GM18867 (cell line): ENCODE measurements at regions not wholly inside any gene's neighbourhood (a gene's known extent, or its start where the extent isn't known, plus 50 kb on each side); places are given as distances from the start of the nearest gene placed in this dataset.
A peak's percentile ranks its signal among the peaks of the same experiment; 100 is the strongest.

ENCODE experiments used
- ATAC-seq: cut with Tn5 transposase; IDR thresholded peaks from one replicate; pipeline ENCODE4 v1.9.1; 2021; ENCODE audit warnings: mild to moderate bottlenecking, moderate library complexity; ENCODE audit not compliant: unreplicated experiment

DNA sequence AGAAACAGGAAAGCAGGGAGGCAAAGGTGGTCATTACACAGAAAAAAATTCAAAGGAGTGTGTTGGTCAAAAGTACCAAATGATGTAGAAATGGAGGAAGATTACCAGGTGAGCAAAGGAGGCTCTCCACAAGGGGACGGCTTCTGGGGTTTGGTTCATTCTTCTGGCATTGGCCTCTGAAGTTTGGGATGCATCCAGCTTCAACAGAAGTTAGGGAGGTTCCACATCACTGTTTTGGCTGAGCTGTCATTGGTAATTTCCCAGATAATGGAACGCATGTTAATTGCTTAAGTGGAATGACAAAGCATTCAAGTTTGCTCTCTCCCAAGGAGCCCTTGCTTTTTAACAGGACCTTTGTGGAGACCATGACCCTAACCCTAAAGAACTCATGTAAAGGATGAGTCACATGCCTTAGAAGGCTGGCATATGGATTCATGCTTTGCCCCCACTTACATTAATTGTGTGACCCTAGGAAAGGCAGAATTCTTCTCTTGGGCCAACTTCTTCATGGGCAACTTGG is 398.6 kb downstream of the GPAM start:
- no peak for ATAC-seq

GRCh38 chr10:111785921-111786320 is 397.6 kb downstream of the GPAM start:
- ATAC-seq: no peak

DNA sequence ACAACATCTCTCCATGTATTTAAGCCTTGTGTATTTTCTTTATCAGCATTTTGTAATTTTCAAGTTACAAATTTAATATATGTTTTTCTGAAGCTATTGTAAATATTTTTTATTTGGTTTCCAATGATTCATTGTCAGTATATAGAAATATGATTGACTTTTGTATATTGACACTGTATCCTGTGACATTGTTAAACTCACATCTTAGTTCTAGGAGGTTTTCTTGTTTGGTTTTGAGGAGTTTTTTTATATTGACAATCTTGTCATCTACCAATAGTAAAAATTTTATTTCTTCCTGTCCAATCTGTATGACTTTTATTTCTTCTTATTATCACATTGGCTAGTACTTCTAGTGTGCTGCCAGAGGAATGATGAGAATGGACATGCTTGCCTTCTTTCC is 393.7 kb downstream of the GPAM start:
- no peak for ATAC-seq

DNA sequence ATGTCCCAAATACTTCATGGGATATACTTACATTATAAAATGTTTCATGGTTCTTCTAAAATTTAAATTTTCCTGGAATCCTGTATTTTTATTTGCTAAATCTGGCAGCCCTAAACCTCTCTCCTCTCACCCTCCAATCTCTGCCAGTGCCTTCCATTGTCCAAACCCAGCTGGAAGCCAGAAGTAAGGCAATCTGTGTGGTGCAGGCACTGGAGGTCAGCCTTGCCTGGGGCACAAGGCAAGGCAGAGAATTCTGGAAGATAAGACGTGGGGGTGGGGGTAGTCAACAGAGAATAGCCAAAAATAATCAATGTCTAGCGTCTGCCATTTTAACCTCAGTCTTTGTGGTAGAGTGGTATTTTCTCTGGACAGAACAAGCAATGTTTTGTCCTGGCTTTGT is 381.7 kb downstream of the GPAM start:
- no peak for ATAC-seq

- ATAC-seq: no peak
These were observed 378.8 kb downstream of the GPAM start for GRCh38 chr10:111804781-111805180.

- ATAC-seq: no peak
These were observed 372.0 kb downstream of the GPAM start for GRCh38 chr10:111811517-111811916.

DNA sequence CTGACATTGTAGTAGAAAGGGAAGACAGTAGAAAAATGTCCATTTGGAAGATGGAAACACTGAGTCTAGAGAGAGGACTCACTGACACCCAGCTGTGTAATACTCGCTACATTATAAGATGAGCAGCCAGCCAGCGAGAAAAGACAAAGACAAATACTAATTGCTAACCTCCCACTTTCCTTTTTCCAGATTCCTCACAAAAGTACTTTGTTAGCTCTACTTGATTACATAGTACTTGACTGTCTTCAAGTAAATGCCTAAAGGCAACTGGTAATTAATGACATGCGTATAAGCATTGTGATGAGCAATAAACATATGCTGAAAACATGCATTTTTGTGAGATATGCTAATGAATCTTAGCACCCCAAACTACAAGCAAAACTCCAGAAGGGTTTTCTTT is 363.1 kb downstream of the GPAM start:
- ATAC-seq: no peak

GRCh38 chr10:111821871-111822270 is 361.7 kb downstream of the GPAM start:
- ATAC-seq: no peak

DNA sequence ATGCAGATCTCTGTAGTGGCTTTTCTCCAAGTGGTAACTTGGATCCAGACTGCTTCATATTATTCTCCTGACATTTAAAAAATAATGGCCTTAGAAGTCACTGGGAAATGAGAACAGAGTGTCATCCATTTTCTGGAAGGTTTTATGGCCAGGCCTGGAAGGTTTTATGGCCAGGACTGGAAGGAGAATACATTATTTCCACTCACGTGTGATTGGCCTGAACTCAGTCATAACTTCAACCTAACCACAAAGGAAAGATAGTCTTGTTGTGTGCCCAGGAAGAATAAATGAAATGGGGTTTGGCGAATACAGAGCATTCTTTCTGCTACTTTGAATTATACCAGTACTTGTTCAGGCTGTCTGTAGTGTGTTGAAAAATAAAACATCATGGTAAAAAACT is 360.9 kb downstream of the GPAM start:
- no peak for ATAC-seq

DNA sequence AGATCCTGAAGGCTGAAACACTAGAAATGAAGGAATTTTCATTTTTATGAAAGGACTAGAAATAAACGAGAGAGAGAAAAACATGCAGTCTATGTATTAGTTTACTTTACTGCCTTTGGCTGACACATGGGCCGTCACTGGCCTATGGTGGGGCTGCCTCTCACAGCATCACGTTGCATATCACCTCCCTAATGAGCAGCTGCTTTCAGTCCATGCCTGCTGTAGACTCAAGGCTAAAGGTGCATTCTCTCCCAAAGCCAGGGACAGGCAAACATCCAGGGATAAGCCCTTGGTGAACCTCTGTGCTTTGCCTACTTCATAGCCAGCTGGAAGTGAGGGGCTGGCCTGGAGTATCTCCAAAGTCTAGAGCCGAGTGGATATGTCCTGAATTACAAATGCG is 359.4 kb downstream of the GPAM start:
- no peak for ATAC-seq

GRCh38 chr10:111830359-111830758 is 353.2 kb downstream of the GPAM start:
- ATAC-seq: no peak

- ATAC-seq: no peak
These were observed 352.5 kb downstream of the GPAM start for GRCh38 chr10:111831058-111831457.

- no peak for ATAC-seq
These were observed 350.3 kb downstream of the GPAM start for GRCh38 chr10:111833251-111833650.

- ATAC-seq: no peak
These were observed 348.0 kb downstream of the GPAM start for GRCh38 chr10:111835574-111835973.

DNA sequence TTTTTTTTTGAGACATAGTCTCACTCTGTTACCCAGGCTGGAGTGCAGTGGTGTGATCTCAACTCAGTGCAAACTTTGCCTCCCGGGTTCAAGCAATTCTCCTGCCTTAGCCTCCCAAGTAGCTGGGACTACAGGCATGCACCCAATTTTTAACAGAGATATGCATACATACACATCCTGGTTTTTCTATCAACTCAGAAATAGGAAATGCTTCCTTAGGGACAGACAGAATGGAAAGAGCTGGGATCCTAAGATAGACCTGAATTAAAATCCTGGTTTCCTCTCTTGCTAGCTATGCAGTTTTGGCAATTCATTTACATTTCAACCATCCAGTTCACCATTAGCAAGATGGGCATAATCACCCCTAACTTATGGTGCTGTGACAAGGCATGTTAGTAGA is 347.5 kb downstream of the GPAM start:
- no peak for ATAC-seq

- no peak for ATAC-seq
These were observed 347.0 kb downstream of the GPAM start for GRCh38 chr10:111836571-111836970.

DNA sequence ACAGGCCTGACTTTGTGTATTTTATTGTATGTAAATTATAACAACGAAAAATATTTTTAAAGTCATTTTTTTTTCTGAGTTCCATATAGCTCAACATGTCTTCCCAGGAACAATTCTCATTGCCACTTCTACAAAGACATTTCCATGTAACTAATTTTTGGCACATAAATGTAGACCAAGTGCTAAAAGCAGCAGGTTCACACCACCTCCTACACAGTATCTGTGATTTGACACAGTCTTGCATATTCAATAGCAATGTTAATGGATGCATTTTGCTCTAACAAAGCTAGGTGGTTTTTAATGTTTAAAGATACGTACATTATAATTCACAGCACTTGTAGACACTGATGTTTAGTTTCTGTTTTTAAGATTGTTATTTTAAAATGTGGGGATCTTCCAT is 346.5 kb downstream of the GPAM start:
- ATAC-seq: no peak

- ATAC-seq: no peak
These were observed 345.6 kb downstream of the GPAM start for GRCh38 chr10:111837985-111838384.

DNA sequence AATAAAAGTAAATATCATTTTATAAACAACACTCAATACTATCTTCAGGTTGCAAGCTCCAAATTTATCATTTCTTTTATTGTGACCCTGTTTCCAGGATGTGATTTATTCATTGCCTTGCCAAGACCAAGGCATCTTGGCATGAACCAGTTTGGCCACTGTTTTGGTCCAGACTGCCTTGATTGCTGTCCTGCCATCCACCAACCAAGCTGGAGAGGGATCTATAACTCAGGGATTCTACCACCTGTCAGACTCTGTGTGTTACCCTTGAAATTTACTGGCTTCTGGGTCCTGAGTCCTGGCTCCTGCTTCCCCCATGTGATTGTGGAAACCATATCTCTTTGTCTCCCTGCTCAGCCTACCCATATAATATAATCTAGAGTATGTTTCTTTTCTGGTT is 343.0 kb downstream of the GPAM start:
- ATAC-seq: no peak

GRCh38 chr10:111852801-111853200 is 330.8 kb downstream of the GPAM start:
- no peak for ATAC-seq

DNA sequence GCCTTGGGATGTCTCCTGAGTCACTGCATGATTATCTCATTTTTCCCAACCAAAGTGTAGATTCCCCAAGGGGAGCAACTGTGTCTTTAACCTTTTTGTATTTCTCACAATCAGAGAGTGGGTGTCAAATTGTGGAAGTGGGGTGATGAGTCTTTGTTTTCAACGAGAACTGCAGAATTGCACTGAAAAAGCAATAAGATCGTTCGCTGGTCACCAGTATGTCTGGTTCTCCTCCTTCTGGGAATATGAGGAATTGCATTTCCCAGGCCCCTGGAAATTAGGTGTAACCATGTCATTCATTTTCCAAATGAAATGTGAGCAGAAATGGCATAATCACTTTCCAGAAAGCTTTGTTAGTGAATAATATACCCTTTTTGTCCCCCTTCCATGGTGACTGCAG is 326.9 kb downstream of the GPAM start:
- no peak for ATAC-seq

- ATAC-seq: no peak
These were observed 318.0 kb downstream of the GPAM start for GRCh38 chr10:111865550-111865949.

GRCh38 chr10:111871458-111871857 is 312.1 kb downstream of the GPAM start:
- ATAC-seq: no peak

GRCh38 chr10:111872591-111872990 is 311.0 kb downstream of the GPAM start:
- peak; percentile 86 for ATAC-seq
